ENCODE measurements at regions not wholly inside any gene's neighbourhood (a gene's known extent, or its start where the extent isn't known, plus 50 kb on each side); places are given as distances from the start of the nearest gene placed in this dataset.

GRCh38 chr1:17933501-17933900 lies 174.1 kb upstream of the IGSF21 start:
- DNase-seq, result no peak

- no peak for DNase-seq
These were observed 173.6 kb upstream of the IGSF21 start for GRCh38 chr1:17933971-17934370.

- DNase-seq, result no peak
These were observed 172.4 kb upstream of the IGSF21 start for GRCh38 chr1:17935230-17935629.

- DNase-seq, result no peak
These were observed 166.0 kb upstream of the IGSF21 start for GRCh38 chr1:17941431-17942189.

- DNase-seq, result no peak
These were observed 164.1 kb upstream of the IGSF21 start for GRCh38 chr1:17943506-17943905.

GRCh38 chr1:17944646-17945045 lies 163.0 kb upstream of the IGSF21 start:
- no peak for DNase-seq

GRCh38 chr1:17946434-17946833 lies 161.2 kb upstream of the IGSF21 start:
- no peak for DNase-seq

GRCh38 chr1:17948594-17948993 lies 159.0 kb upstream of the IGSF21 start:
- DNase-seq, result no peak

GRCh38 chr1:17949511-17949910 lies 158.1 kb upstream of the IGSF21 start:
- no peak for DNase-seq

- DNase-seq, result no peak
These were observed 156.9 kb upstream of the IGSF21 start for GRCh38 chr1:17950728-17951127.

GRCh38 chr1:17952506-17952905 lies 155.1 kb upstream of the IGSF21 start:
- DNase-seq, result no peak

GRCh38 chr1:17953921-17954320 lies 153.7 kb upstream of the IGSF21 start:
- no peak for DNase-seq

GRCh38 chr1:17955302-17956285 lies 152.0 kb upstream of the IGSF21 start:
- no peak for DNase-seq

GRCh38 chr1:17957588-17958267 lies 149.9 kb upstream of the IGSF21 start:
- no peak for DNase-seq

GRCh38 chr1:17958704-17959103 lies 148.9 kb upstream of the IGSF21 start:
- no peak for DNase-seq

- DNase-seq, result no peak
These were observed 144.1 kb upstream of the IGSF21 start for GRCh38 chr1:17963513-17963912.

GRCh38 chr1:17965515-17966100 lies 142.0 kb upstream of the IGSF21 start:
- no peak for DNase-seq

GRCh38 chr1:17966341-17966740 lies 141.3 kb upstream of the IGSF21 start:
- DNase-seq, result no peak

GRCh38 chr1:17967623-17968255 lies 139.9 kb upstream of the IGSF21 start:
- no peak for DNase-seq

- no peak for DNase-seq
These were observed 136.8 kb upstream of the IGSF21 start for GRCh38 chr1:17970757-17971156.

- no peak for DNase-seq
These were observed 133.9 kb upstream of the IGSF21 start for GRCh38 chr1:17973694-17974093.

GRCh38 chr1:17976854-17977253 lies 130.7 kb upstream of the IGSF21 start:
- no peak for DNase-seq

All from hippocampal formation (tissue), 2 donors.